ENCODE measurements at regions not wholly inside any gene's neighbourhood (a gene's known extent, or its start where the extent isn't known, plus 50 kb on each side); places are given as distances from the start of the nearest gene placed in this dataset.

GRCh38 chr2:118604371-118604770 lies 243.1 kb downstream of the EN1 start:
- no peaks in the 10 kb centered on the region for H3K36me3 ChIP-seq
- DNase-seq (no peak), ATAC-seq (no peak)
- intact Hi-C loops (cut with DNase I; ENCODE audit: low total_unique reads) (no loop called here), in situ Hi-C loops (cut with MboI; ENCODE audit: low sequenced_read_pairs in 4 of 4) (no loop called here)
- H3K27ac ChIP-seq = no peak overlapping the region
- no peak overlapping the region for H3K4me3 ChIP-seq
- no peaks in the 10 kb centered on the region for H3K9me3 ChIP-seq
- TF ChIP-seq, protein P1, sequence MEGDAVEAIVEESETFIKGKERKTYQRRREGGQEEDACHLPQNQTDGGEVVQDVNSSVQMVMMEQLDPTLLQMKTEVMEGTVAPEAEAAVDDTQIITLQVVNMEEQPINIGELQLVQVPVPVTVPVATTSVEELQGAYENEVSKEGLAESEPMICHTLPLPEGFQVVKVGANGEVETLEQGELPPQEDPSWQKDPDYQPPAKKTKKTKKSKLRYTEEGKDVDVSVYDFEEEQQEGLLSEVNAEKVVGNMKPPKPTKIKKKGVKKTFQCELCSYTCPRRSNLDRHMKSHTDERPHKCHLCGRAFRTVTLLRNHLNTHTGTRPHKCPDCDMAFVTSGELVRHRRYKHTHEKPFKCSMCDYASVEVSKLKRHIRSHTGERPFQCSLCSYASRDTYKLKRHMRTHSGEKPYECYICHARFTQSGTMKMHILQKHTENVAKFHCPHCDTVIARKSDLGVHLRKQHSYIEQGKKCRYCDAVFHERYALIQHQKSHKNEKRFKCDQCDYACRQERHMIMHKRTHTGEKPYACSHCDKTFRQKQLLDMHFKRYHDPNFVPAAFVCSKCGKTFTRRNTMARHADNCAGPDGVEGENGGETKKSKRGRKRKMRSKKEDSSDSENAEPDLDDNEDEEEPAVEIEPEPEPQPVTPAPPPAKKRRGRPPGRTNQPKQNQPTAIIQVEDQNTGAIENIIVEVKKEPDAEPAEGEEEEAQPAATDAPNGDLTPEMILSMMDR (IDR thresholded peaks at IDR 0.05 in 4 of 5, conservative IDR thresholded peaks at IDR 0.05 in 1 of 5) = no peak
- TF ChIP-seq POLR2A (IDR thresholded peaks at IDR 0.05) = no peak
- H3K4me1 ChIP-seq = no peaks in the 10 kb centered on the region
- no peaks in the 10 kb centered on the region for H3K27me3 ChIP-seq

GRCh38 chr2:118599141-118599540 lies 248.3 kb downstream of the EN1 start:
- no peaks in the 10 kb centered on the region for H3K4me1 ChIP-seq
- no peak for DNase-seq
- intact Hi-C loops (cut with DNase I; ENCODE audit: low total_unique reads) (no loop called here), in situ Hi-C loops (cut with MboI; ENCODE audit: low sequenced_read_pairs in 4 of 4) (no loop called here)
- no peaks in the 10 kb centered on the region for H3K9me3 ChIP-seq
- no peak overlapping the region for H3K27ac ChIP-seq
- ATAC-seq = no peak
- TF ChIP-seq, protein P1 (IDR thresholded peaks at IDR 0.05 in 4 of 5, conservative IDR thresholded peaks at IDR 0.05 in 1 of 5) = no peak
- no peak for TF ChIP-seq POLR2A (IDR thresholded peaks at IDR 0.05)
- no peak overlapping the region for H3K4me3 ChIP-seq
- no peaks in the 10 kb centered on the region for H3K27me3 ChIP-seq
- no peaks in the 10 kb centered on the region for H3K36me3 ChIP-seq

GRCh38 chr2:118596620-118597019 lies 250.8 kb downstream of the EN1 start:
- no peak for ATAC-seq
- H3K4me3 ChIP-seq = no peak overlapping the region
- intact Hi-C loops (cut with DNase I; ENCODE audit: low total_unique reads) (no loop called here), in situ Hi-C loops (cut with MboI; ENCODE audit: low sequenced_read_pairs in 4 of 4) (no loop called here)
- TF ChIP-seq POLR2A (IDR thresholded peaks at IDR 0.05) = no peak
- H3K4me1 ChIP-seq = no peaks in the 10 kb centered on the region
- no peaks in the 10 kb centered on the region for H3K36me3 ChIP-seq
- DNase-seq = no peak
- no peaks in the 10 kb centered on the region for H3K9me3 ChIP-seq
- no peak overlapping the region for H3K27ac ChIP-seq
- H3K27me3 ChIP-seq = no peaks in the 10 kb centered on the region

DNA sequence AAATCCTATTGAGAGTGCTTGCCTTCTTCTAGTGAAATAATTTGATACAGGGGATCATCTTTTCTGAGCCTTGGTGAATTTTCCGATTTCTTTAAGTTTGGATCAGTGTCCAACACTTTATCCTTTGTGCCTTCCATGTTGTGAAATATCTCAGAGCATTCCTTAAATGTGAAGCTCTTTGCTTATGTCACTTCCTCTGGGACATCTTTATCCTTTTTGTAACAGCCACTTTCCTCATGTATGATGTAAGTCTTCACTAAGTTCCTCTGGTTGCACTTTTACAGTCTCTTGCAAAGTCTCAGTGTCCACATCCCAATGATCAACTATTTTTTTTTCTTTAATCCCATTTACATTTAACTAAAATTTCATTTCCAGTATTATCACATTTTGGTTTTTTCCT lies 254.2 kb downstream of the EN1 start:
- DNase-seq = no peak
- no peak for ATAC-seq
- no peak overlapping the region for H3K4me3 ChIP-seq
- TF ChIP-seq, protein P1 (IDR thresholded peaks at IDR 0.05 in 4 of 5, conservative IDR thresholded peaks at IDR 0.05 in 1 of 5) = no peak
- TF ChIP-seq POLR2A (IDR thresholded peaks at IDR 0.05) = no peak
- H3K9me3 ChIP-seq = no peaks in the 10 kb centered on the region
- in situ Hi-C loops (cut with MboI; ENCODE audit: low sequenced_read_pairs in 4 of 4) = no loop called here
- no peaks in the 10 kb centered on the region for H3K4me1 ChIP-seq
- intact Hi-C loops (cut with DNase I; ENCODE audit: low total_unique reads) = no loop called here
- H3K36me3 ChIP-seq = no peaks in the 10 kb centered on the region
- no peak overlapping the region for H3K27ac ChIP-seq
- no peaks in the 10 kb centered on the region for H3K27me3 ChIP-seq

GRCh38 chr2:118591223-118591622 lies 256.2 kb downstream of the EN1 start:
- in situ Hi-C loops (cut with MboI; ENCODE audit: low sequenced_read_pairs in 4 of 4) = no loop called here
- ATAC-seq (no peak), DNase-seq (no peak)
- Histone ChIP-seq H3K36me3 (no peaks in the 10 kb centered on the region), H3K9me3 (no peaks in the 10 kb centered on the region), H3K27me3 (no peaks in the 10 kb centered on the region), H3K27ac (no peak overlapping the region), H3K4me1 (no peaks in the 10 kb centered on the region), H3K4me3 (no peak overlapping the region)
- TF ChIP-seq, protein P1 (IDR thresholded peaks at IDR 0.05 in 4 of 5, conservative IDR thresholded peaks at IDR 0.05 in 1 of 5) = no peak
- TF ChIP-seq POLR2A (IDR thresholded peaks at IDR 0.05) = no peak
- intact Hi-C loops (cut with DNase I; ENCODE audit: low total_unique reads) = no loop called here
